SU-DHL-6 (cell line): ENCODE measurements at regions not wholly inside any gene's neighbourhood (a gene's known extent, or its start where the extent isn't known, plus 50 kb on each side); places are given as distances from the start of the nearest gene placed in this dataset.

ENCODE experiments used
- H2AFZ ChIP-seq: fragments of 200-600 bp; sonication (generic); 2 replicates; pipeline ENCODE4 v1.6.1; 2014; ENCODE audit warnings: low read depth, mild to moderate bottlenecking, moderate library complexity, mixed read lengths, antibody characterized with exemption, low read length; ENCODE audit not compliant: severe bottlenecking
- H3F3A ChIP-seq: fragments of 200-600 bp; shearing (Covaris generic); 2 replicates; pipeline ENCODE4 v1.6.0; 2016; ENCODE audit warnings: antibody characterized with exemption, mild to moderate bottlenecking; ENCODE audit not compliant: insufficient read depth
- H3K27ac ChIP-seq: fragments of 200-600 bp; sonication (generic); 2 replicates; pipeline ENCODE4 v1.5.1; 2016; ENCODE audit warnings: low read depth, mild to moderate bottlenecking, low read length, moderate library complexity, mixed read lengths
- H3K27me3 ChIP-seq: fragments of 200-600 bp; sonication (generic), shearing (Covaris generic); 2 replicates; pipeline ENCODE4 v1.6.0; 2014; ENCODE audit warnings: mild to moderate bottlenecking, low read length
- H3K36me3 ChIP-seq: fragments of 200-600 bp; sonication (generic); 2 replicates; pipeline ENCODE4 v1.6.1; 2014; ENCODE audit warnings: mild to moderate bottlenecking, low read length, mixed read lengths
- H3K4me2 ChIP-seq: fragments of 300-600, 200-600 bp; shearing (Covaris generic), sonication (generic); 2 replicates; pipeline ENCODE4 v1.6.0; 2014; ENCODE audit warnings: low read length, low read depth, mild to moderate bottlenecking; ENCODE audit not compliant: poor library complexity, severe bottlenecking
- H3K4me3 ChIP-seq: fragments of 200-600 bp; sonication (generic); 2 replicates; pipeline ENCODE4 v1.5.1; 2014; ENCODE audit warnings: antibody characterized with exemption, low read length, mild to moderate bottlenecking, mixed read lengths; ENCODE audit not compliant: insufficient read depth, poor library complexity, severe bottlenecking
- H3K79me2 ChIP-seq: fragments of 200-600 bp; sonication (generic); 2 replicates; pipeline ENCODE4 v1.6.1; 2014; ENCODE audit warnings: mild to moderate bottlenecking, low read length, moderate library complexity; ENCODE audit not compliant: insufficient read depth
- H3K9ac ChIP-seq: fragments of 200-600 bp; sonication (generic); 2 replicates; pipeline ENCODE4 v1.7.0; 2014; ENCODE audit warnings: mild to moderate bottlenecking, low read length
- H3K9me2 ChIP-seq: fragments of 200-600 bp; sonication (generic); replicated peaks from 2 replicates; pipeline ENCODE4 v1.6.1; 2014; ENCODE audit warnings: low read length; ENCODE audit not compliant: insufficient read depth
- H3K9me3 ChIP-seq: fragments of 200-600 bp; sonication (generic); 2 replicates; pipeline ENCODE4 v1.6.1; 2014; ENCODE audit warnings: low read length, mixed read lengths; ENCODE audit not compliant: insufficient read depth
- H4K20me1 ChIP-seq: fragments of 200-600 bp; sonication (generic); 2 replicates; pipeline ENCODE4 v1.6.1; 2014; ENCODE audit warnings: low read depth, mild to moderate bottlenecking, antibody characterized with exemption, low read length, moderate library complexity, mixed read lengths
- CTCF ChIP-seq: fragments of 200-600 bp; sonication (generic); IDR thresholded peaks from one replicate; pipeline ENCODE4 v1.5.1; 2017; ENCODE audit warnings: antibody characterized with exemption, mild to moderate bottlenecking, low read length, moderate library complexity; ENCODE audit not compliant: insufficient read depth, poor library complexity, severe bottlenecking
- EZH2phosphoT487 ChIP-seq: fragments of 200-600 bp; sonication (generic), shearing (Covaris generic); conservative IDR thresholded peaks from 2 replicates; pipeline ENCODE4 v1.6.1; 2018; ENCODE audit warnings: mild to moderate bottlenecking, antibody characterized with exemption, low read length, moderate library complexity, mixed read lengths

DNA sequence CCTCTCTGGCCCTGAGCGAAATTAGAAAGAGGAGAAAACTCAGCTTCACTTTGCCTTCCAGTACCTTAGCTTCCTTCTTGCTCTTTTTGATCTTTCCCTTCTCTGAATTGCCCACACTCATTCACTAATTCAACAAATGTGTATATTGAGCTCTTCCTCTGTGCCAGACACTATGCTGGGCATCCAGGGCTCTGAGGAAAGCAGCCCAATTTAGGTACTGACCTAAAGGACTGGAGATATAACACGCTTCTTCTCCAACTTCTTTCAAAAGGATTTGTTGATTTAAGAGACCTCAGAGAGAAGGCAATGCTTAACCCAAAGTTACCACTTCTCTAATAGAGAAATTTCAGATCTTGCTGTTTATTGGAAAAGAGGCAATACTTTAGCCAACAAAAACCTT is 103.6 kb downstream of the TMPRSS5 start:
- Histone ChIP-seq H3K79me2 (no peaks in the 10 kb centered on the region), H3K4me2 (no peak overlapping the region), H3K27me3 (no peaks in the 10 kb centered on the region), H3K36me3 (no peaks in the 10 kb centered on the region), H3F3A (no peaks in the 10 kb centered on the region), H2AFZ (no peak overlapping the region), H3K27ac (no peak overlapping the region), H3K4me3 (no peak overlapping the region), H4K20me1 (no peaks in the 10 kb centered on the region), H3K9me3 (no peaks in the 10 kb centered on the region), H3K9ac (no peak overlapping the region), H3K9me2 (no peaks in the 10 kb centered on the region)
- TF ChIP-seq EZH2phosphoT487, result no peak
- TF ChIP-seq CTCF, result no peak

- no peaks in the 10 kb centered on the region for H3K36me3 ChIP-seq
- no peak overlapping the region for H2AFZ ChIP-seq
- no peak for TF ChIP-seq EZH2phosphoT487
- TF ChIP-seq CTCF, result no peak
- H3K9me2 ChIP-seq, result no peaks in the 10 kb centered on the region
- H4K20me1 ChIP-seq, result no peaks in the 10 kb centered on the region
- peaks cover 5% of the 10 kb centered on the region; the same call in 1 of the 2 replicates for H3K9me3 ChIP-seq
- H3K27me3 ChIP-seq, result no peaks in the 10 kb centered on the region
- no peak overlapping the region for H3K27ac ChIP-seq
- H3K9ac ChIP-seq, result no peak overlapping the region
- no peaks in the 10 kb centered on the region for H3F3A ChIP-seq
- H3K4me2 ChIP-seq, result no peak overlapping the region
- no peak overlapping the region for H3K4me3 ChIP-seq
- H3K79me2 ChIP-seq, result no peaks in the 10 kb centered on the region
These were observed 109.5 kb downstream of the TMPRSS5 start for GRCh38 chr11:113596658-113597057.

- H2AFZ ChIP-seq, result no peak overlapping the region
- H3K9me2 ChIP-seq, result no peaks in the 10 kb centered on the region
- no peaks in the 10 kb centered on the region for H3K27me3 ChIP-seq
- H3K27ac ChIP-seq, result no peak overlapping the region
- no peaks in the 10 kb centered on the region for H4K20me1 ChIP-seq
- no peak overlapping the region for H3K9ac ChIP-seq
- H3K36me3 ChIP-seq, result no peaks in the 10 kb centered on the region
- H3K4me3 ChIP-seq, result no peak overlapping the region
- peaks cover 5% of the 10 kb centered on the region; the same call in 1 of the 2 replicates for H3K9me3 ChIP-seq
- H3K4me2 ChIP-seq, result no peak overlapping the region
- no peaks in the 10 kb centered on the region for H3K79me2 ChIP-seq
- no peaks in the 10 kb centered on the region for H3F3A ChIP-seq
- TF ChIP-seq CTCF (no peak), EZH2phosphoT487 (no peak)
These were observed 110.1 kb downstream of the TMPRSS5 start for GRCh38 chr11:113595810-113596594.
